SU-DHL-6 (cell line): ENCODE measurements at regions not wholly inside any gene's neighbourhood (a gene's known extent, or its start where the extent isn't known, plus 50 kb on each side); places are given as distances from the start of the nearest gene placed in this dataset.

Source experiments
- EZH2phosphoT487 ChIP-seq: fragments of 200-600 bp; sonication (generic), shearing (Covaris generic); conservative IDR thresholded peaks from 2 replicates; pipeline ENCODE4 v1.6.1; 2018; ENCODE audit warnings: mild to moderate bottlenecking, antibody characterized with exemption, low read length, moderate library complexity, mixed read lengths
- TF ChIP-seq, protein P1 (sequence below): fragments of 200-600 bp; sonication (generic); IDR thresholded peaks from one replicate; pipeline ENCODE4 v1.5.1; 2017; ENCODE audit warnings: antibody characterized with exemption, mild to moderate bottlenecking, low read length, moderate library complexity; ENCODE audit not compliant: insufficient read depth, poor library complexity, severe bottlenecking

DNA sequence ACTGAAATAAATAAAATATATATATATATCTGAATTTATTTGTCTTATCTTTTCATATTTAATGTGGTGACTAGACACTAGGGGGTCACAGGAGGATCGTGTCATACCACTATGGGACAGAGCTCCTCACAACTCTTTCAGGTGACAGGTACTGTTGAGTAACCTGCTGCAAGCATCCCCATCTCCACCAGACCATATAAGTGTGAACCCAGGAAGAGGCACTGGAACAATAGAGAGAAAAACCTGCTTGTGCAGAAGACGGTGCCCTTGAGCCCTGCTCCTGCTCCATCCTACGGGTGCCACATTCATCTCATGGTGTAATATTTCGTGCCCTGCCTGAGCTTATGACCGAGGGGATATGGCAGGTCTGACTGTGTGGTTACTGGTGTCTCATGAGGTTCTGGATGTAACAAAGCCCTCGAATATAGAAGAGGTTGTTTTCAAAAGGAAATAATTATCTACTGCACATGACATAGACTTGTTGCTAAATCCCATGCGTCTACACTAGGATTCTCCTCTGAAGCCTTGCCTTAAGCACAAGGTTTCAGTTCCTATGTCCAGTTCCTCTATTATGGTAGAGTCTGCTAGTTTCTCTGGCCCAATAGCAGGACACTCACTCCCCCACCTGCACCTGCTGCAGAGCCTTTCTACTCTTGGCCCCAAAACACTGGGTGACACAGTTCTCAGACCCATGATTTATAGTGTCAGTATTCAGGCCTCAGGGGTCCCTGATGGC, 70.4 kb downstream of the GGTLC2 start:
- TF ChIP-seq, protein P1, sequence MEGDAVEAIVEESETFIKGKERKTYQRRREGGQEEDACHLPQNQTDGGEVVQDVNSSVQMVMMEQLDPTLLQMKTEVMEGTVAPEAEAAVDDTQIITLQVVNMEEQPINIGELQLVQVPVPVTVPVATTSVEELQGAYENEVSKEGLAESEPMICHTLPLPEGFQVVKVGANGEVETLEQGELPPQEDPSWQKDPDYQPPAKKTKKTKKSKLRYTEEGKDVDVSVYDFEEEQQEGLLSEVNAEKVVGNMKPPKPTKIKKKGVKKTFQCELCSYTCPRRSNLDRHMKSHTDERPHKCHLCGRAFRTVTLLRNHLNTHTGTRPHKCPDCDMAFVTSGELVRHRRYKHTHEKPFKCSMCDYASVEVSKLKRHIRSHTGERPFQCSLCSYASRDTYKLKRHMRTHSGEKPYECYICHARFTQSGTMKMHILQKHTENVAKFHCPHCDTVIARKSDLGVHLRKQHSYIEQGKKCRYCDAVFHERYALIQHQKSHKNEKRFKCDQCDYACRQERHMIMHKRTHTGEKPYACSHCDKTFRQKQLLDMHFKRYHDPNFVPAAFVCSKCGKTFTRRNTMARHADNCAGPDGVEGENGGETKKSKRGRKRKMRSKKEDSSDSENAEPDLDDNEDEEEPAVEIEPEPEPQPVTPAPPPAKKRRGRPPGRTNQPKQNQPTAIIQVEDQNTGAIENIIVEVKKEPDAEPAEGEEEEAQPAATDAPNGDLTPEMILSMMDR, result no peak
- TF ChIP-seq EZH2phosphoT487, result no peak
